ENCODE measurements at regions not wholly inside any gene's neighbourhood (a gene's known extent, or its start where the extent isn't known, plus 50 kb on each side); places are given as distances from the start of the nearest gene placed in this dataset.

GRCh38 chr10:36110097-36110496, 468.0 kb upstream of the FZD8 start:
- H3K4me2 ChIP-seq (ENCODE audit: low read depth, low read length) = no peak overlapping the region
- H3K4me3 ChIP-seq (ENCODE audit: low read length) = no peak overlapping the region
- H3K79me2 ChIP-seq (ENCODE audit: low read length) = no peaks in the 10 kb centered on the region
- H3K27ac ChIP-seq (ENCODE audit: low read length) = no peak overlapping the region
- no peaks in the 10 kb centered on the region for H3K9me3 ChIP-seq (replicated peaks; ENCODE audit: insufficient read depth, low read length)
- H3F3A ChIP-seq (ENCODE audit: insufficient read depth, low read length) = no peaks in the 10 kb centered on the region
- no peaks in the 10 kb centered on the region for H4K20me1 ChIP-seq (ENCODE audit: insufficient read depth, low read length)
- no peaks in the 10 kb centered on the region for H3K27me3 ChIP-seq (replicated peaks; ENCODE audit: insufficient read depth, low read length)
- H2AFZ ChIP-seq (ENCODE audit: low read length) = no peak overlapping the region
- no peak for DNase-seq
- no peak for TF ChIP-seq EZH2 (optimal IDR thresholded peaks at IDR 0.05; ENCODE audit: low read depth, low read length)
- TF ChIP-seq, protein P1, sequence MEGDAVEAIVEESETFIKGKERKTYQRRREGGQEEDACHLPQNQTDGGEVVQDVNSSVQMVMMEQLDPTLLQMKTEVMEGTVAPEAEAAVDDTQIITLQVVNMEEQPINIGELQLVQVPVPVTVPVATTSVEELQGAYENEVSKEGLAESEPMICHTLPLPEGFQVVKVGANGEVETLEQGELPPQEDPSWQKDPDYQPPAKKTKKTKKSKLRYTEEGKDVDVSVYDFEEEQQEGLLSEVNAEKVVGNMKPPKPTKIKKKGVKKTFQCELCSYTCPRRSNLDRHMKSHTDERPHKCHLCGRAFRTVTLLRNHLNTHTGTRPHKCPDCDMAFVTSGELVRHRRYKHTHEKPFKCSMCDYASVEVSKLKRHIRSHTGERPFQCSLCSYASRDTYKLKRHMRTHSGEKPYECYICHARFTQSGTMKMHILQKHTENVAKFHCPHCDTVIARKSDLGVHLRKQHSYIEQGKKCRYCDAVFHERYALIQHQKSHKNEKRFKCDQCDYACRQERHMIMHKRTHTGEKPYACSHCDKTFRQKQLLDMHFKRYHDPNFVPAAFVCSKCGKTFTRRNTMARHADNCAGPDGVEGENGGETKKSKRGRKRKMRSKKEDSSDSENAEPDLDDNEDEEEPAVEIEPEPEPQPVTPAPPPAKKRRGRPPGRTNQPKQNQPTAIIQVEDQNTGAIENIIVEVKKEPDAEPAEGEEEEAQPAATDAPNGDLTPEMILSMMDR (IDR thresholded peaks at IDR 0.05; ENCODE audit: low read length) = no peak
- no peak for TF ChIP-seq EZH2phosphoT487 (IDR thresholded peaks at IDR 0.05; ENCODE audit: low read length)
- no peaks in the 10 kb centered on the region for H3K9me2 ChIP-seq (replicated peaks; ENCODE audit: insufficient read depth, low read length)
- no peak overlapping the region for H3K9ac ChIP-seq (ENCODE audit: low read length)
- no peaks in the 10 kb centered on the region for H3K36me3 ChIP-seq (replicated peaks; ENCODE audit: insufficient read depth, low read length)
- no peaks in the 10 kb centered on the region for H3K4me1 ChIP-seq (ENCODE audit: low read length)

GRCh38 chr10:36109399-36110023, 467.4 kb upstream of the FZD8 start:
- no peaks in the 10 kb centered on the region for H3K4me1 ChIP-seq (ENCODE audit: low read length)
- no peaks in the 10 kb centered on the region for H3K36me3 ChIP-seq (replicated peaks; ENCODE audit: insufficient read depth, low read length)
- no peak overlapping the region for H3K27ac ChIP-seq (ENCODE audit: low read length)
- H3K9ac ChIP-seq (ENCODE audit: low read length) = no peak overlapping the region
- no peaks in the 10 kb centered on the region for H3F3A ChIP-seq (ENCODE audit: insufficient read depth, low read length)
- no peaks in the 10 kb centered on the region for H3K79me2 ChIP-seq (ENCODE audit: low read length)
- no peak for DNase-seq
- H3K4me3 ChIP-seq (ENCODE audit: low read length) = no peak overlapping the region
- no peaks in the 10 kb centered on the region for H3K9me2 ChIP-seq (replicated peaks; ENCODE audit: insufficient read depth, low read length)
- H3K9me3 ChIP-seq (replicated peaks; ENCODE audit: insufficient read depth, low read length) = no peaks in the 10 kb centered on the region
- no peaks in the 10 kb centered on the region for H3K27me3 ChIP-seq (replicated peaks; ENCODE audit: insufficient read depth, low read length)
- no peak overlapping the region for H2AFZ ChIP-seq (ENCODE audit: low read length)
- H3K4me2 ChIP-seq (ENCODE audit: low read depth, low read length) = no peak overlapping the region
- no peaks in the 10 kb centered on the region for H4K20me1 ChIP-seq (ENCODE audit: insufficient read depth, low read length)
- TF ChIP-seq, protein P1 (IDR thresholded peaks at IDR 0.05; ENCODE audit: low read length) = no peak
- TF ChIP-seq EZH2phosphoT487 (IDR thresholded peaks at IDR 0.05; ENCODE audit: low read length) (no peak), EZH2 (optimal IDR thresholded peaks at IDR 0.05; ENCODE audit: low read depth, low read length) (no peak)

GRCh38 chr10:36097696-36098095, 455.6 kb upstream of the FZD8 start:
- no peaks in the 10 kb centered on the region for H3K9me2 ChIP-seq (replicated peaks; ENCODE audit: insufficient read depth, low read length)
- no peaks in the 10 kb centered on the region for H3K9me3 ChIP-seq (replicated peaks; ENCODE audit: insufficient read depth, low read length)
- no peak overlapping the region for H3K4me2 ChIP-seq (ENCODE audit: low read depth, low read length)
- TF ChIP-seq, protein P1 (IDR thresholded peaks at IDR 0.05; ENCODE audit: low read length) = no peak
- TF ChIP-seq EZH2 (optimal IDR thresholded peaks at IDR 0.05; ENCODE audit: low read depth, low read length) = no peak
- H3K27me3 ChIP-seq (replicated peaks; ENCODE audit: insufficient read depth, low read length) = no peaks in the 10 kb centered on the region
- no peak for DNase-seq
- H3K9ac ChIP-seq (ENCODE audit: low read length) = no peak overlapping the region
- H3K4me1 ChIP-seq (ENCODE audit: low read length) = no peaks in the 10 kb centered on the region
- H3K79me2 ChIP-seq (ENCODE audit: low read length) = no peaks in the 10 kb centered on the region
- H4K20me1 ChIP-seq (ENCODE audit: insufficient read depth, low read length) = no peaks in the 10 kb centered on the region
- H3F3A ChIP-seq (ENCODE audit: insufficient read depth, low read length) = no peaks in the 10 kb centered on the region
- no peak overlapping the region for H2AFZ ChIP-seq (ENCODE audit: low read length)
- no peaks in the 10 kb centered on the region for H3K36me3 ChIP-seq (replicated peaks; ENCODE audit: insufficient read depth, low read length)
- no peak overlapping the region for H3K4me3 ChIP-seq (ENCODE audit: low read length)
- no peak overlapping the region for H3K27ac ChIP-seq (ENCODE audit: low read length)

Data from MM.1S (cell line).